Spleen (tissue), 7 donors: ENCODE measurements at regions not wholly inside any gene's neighbourhood (a gene's known extent, or its start where the extent isn't known, plus 50 kb on each side); places are given as distances from the start of the nearest gene placed in this dataset.

ENCODE experiments used
- CTCF ChIP-seq, 11 experiments: fragments of 200-600 bp in 7 of 11; fragments of 450-650 bp in 4 of 11; sonication (generic) in 4 of 11; IDR thresholded peaks in 8 of 11; conservative IDR thresholded peaks in 3 of 11; 1 replicate in 7 of 11; 2 replicates in 4 of 11; pipeline versions ENCODE4 v1.4.0 to v1.8.0; 2016 to 2021; ENCODE audit warnings: antibody characterized with exemption in 11 of 11, inconsistent platforms in 4 of 11, mild to moderate bottlenecking in 1 of 11
- POLR2A ChIP-seq, 3 donors: fragments of 450-650 bp; IDR thresholded peaks; one replicate each; pipeline ENCODE4 v1.5.1; 2017; ENCODE audit warnings: antibody characterized with exemption in 3 of 3, mild to moderate bottlenecking in 1 of 3
- donor health status: DM: no; HTN: no; CAD: no; lungs with moderate emphysema.
- donor health status: DM: no; HTN: no; CAD: no.
- donor health status: DM: no; HTN: no; CAD: no.

GRCh38 chr21:27548486-27548885 is 581.6 kb upstream of the ADAMTS5 start:
- TF ChIP-seq CTCF (IDR thresholded peaks at IDR 0.05 in 8 of 11, conservative IDR thresholded peaks at IDR 0.05 in 3 of 11) = no peak
- no peak for TF ChIP-seq POLR2A (IDR thresholded peaks at IDR 0.05)
